ENCODE measurements at regions not wholly inside any gene's neighbourhood (a gene's known extent, or its start where the extent isn't known, plus 50 kb on each side); places are given as distances from the start of the nearest gene placed in this dataset.

- no peak for TF ChIP-seq CBX8 (IDR thresholded peaks at IDR 0.05)
- no peak for TF ChIP-seq SREBF2 (IDR thresholded peaks at IDR 0.05)
- TF ChIP-seq HOXB5 (CRISPR knock-in tag; IDR thresholded peaks at IDR 0.05) = no peak
Measured at GRCh38 chr6:28751514-28751913, 172.3 kb downstream of the TRIM27 start (continued).

GRCh38 chr6:28751963-28752350 lies 171.8 kb downstream of the TRIM27 start:
- no peaks in the 10 kb centered on the region for H3K9me3 ChIP-seq
- DNase-seq (ENCODE audit: low read depth in 1 of 2, low spot score in 1 of 2) = no peak
- CTCF ChIA-PET = no interaction called here
- POLR2A ChIA-PET = no interaction called here
- no peak overlapping the region for H3K4me2 ChIP-seq
- H3K4me1 ChIP-seq = peaks cover 11% of the 10 kb centered on the region; the same call in 1 of the 3 replicates
- no peak for ATAC-seq
- 80% methylated on average over 2 of the region's 2 CpGs for WGBS (ENCODE audit: missing lambda C conversion rate)
- FAIRE-seq = no peak
- TF ChIP-seq CTCF (IDR thresholded peaks at IDR 0.05) (no peak), ATOH8 (CRISPR knock-in tag; IDR thresholded peaks at IDR 0.05; ENCODE audit: low read depth) (no peak), TP53 (CRISPR knock-in tag; IDR thresholded peaks at IDR 0.05) (no peak), POLR2A (IDR thresholded peaks at IDR 0.05; ENCODE audit: low read length) (no peak), EHMT2 (IDR thresholded peaks at IDR 0.05; ENCODE audit: low read depth) (no peak), ZC3H11A (IDR thresholded peaks at IDR 0.05) (no peak), MAX (IDR thresholded peaks at IDR 0.05) (no peak), FOSB (CRISPR knock-in tag; IDR thresholded peaks at IDR 0.05) (no peak), RARB (CRISPR knock-in tag; IDR thresholded peaks at IDR 0.05) (no peak), MYC (IDR thresholded peaks at IDR 0.05; ENCODE audit: borderline replicate concordance, low read length) (no peak), MAZ (IDR thresholded peaks at IDR 0.05; ENCODE audit: borderline replicate concordance, low read depth, low read length) (no peak), KDM5A (IDR thresholded peaks at IDR 0.05) (no peak), EHF (CRISPR knock-in tag; IDR thresholded peaks at IDR 0.05) (no peak), RFX5 (IDR thresholded peaks at IDR 0.05) (no peak), ELK1 (IDR thresholded peaks at IDR 0.05; ENCODE audit: low read depth, low read length) (no peak), REST (IDR thresholded peaks at IDR 0.05) (no peak), ZFP36 (IDR thresholded peaks at IDR 0.05; ENCODE audit: borderline replicate concordance, partially characterized antibody) (no peak), USF2 (IDR thresholded peaks at IDR 0.05) (no peak)
- no peak overlapping the region; a peak in 1 of 6 replicates for H3K27ac ChIP-seq
- no peak overlapping the region for H3K4me3 ChIP-seq

All from A549 (cell line).